Trophoblast cell (in vitro differentiated cells and primary cell): ENCODE measurements at regions not wholly inside any gene's neighbourhood (a gene's known extent, or its start where the extent isn't known, plus 50 kb on each side); places are given as distances from the start of the nearest gene placed in this dataset.

Experiments
- DNase-seq, 2 donors: peaks; one replicate each; pipeline ENCODE4 v3.0.0-alpha.2; 2016
- H2AFZ ChIP-seq: 2 replicates; pipeline ENCODE4 v1.6.1; 2013; ENCODE audit warnings: low read length, moderate library complexity, mild to moderate bottlenecking; ENCODE audit not compliant: insufficient read depth, poor library complexity
- H2AK5ac ChIP-seq: 2 replicates; pipeline ENCODE4 v1.6.1; 2013; ENCODE audit warnings: mild to moderate bottlenecking, low read length
- H2BK120ac ChIP-seq: 2 replicates; pipeline ENCODE4 v1.6.1; 2013; ENCODE audit warnings: low read length, mild to moderate bottlenecking, moderate library complexity; ENCODE audit not compliant: insufficient read depth, poor library complexity
- H2BK12ac ChIP-seq: 2 replicates; pipeline ENCODE4 v1.6.1; 2013; ENCODE audit warnings: mild to moderate bottlenecking, low read length, moderate library complexity
- H2BK5ac ChIP-seq: 2 replicates; pipeline ENCODE4 v1.6.1; 2013; ENCODE audit warnings: low read length, low read depth, moderate library complexity, mild to moderate bottlenecking; ENCODE audit not compliant: poor library complexity
- H3K14ac ChIP-seq: 2 replicates; pipeline ENCODE4 v1.6.1; 2013; ENCODE audit warnings: mild to moderate bottlenecking, low read length
- H3K18ac ChIP-seq: 2 replicates; pipeline ENCODE4 v1.6.1; 2013; ENCODE audit warnings: mild to moderate bottlenecking, low read length
- H3K23ac ChIP-seq: 2 replicates; pipeline ENCODE4 v1.6.1; 2013; ENCODE audit warnings: low read length
- H3K27ac ChIP-seq: 2 replicates; pipeline ENCODE4 v1.5.1; 2013; ENCODE audit warnings: low read depth, mild to moderate bottlenecking, inconsistent platforms, low read length, moderate library complexity
- H3K27me3 ChIP-seq: 2 replicates; pipeline ENCODE4 v1.6.1; 2013; ENCODE audit warnings: inconsistent platforms, mild to moderate bottlenecking, low read length, moderate library complexity; ENCODE audit not compliant: insufficient read depth
- H3K36me3 ChIP-seq, 2 experiments: 1 replicate in 1 of 2; 2 replicates in 1 of 2; pipeline ENCODE4 v1.6.1; 2013; ENCODE audit warnings: low read length in 2 of 2, mild to moderate bottlenecking in 2 of 2, moderate library complexity in 1 of 2; ENCODE audit not compliant: insufficient read depth in 2 of 2, control insufficient read depth in 1 of 2
- H3K4ac ChIP-seq: 2 replicates; pipeline ENCODE4 v1.6.1; 2013; ENCODE audit warnings: low read depth, mild to moderate bottlenecking, low read length, moderate library complexity
- H3K4me1 ChIP-seq, 2 experiments: 1 replicate in 1 of 2; 2 replicates in 1 of 2; pipeline ENCODE4 v1.6.1; 2013; ENCODE audit warnings: low read length in 2 of 2, mild to moderate bottlenecking in 2 of 2, moderate library complexity in 1 of 2; ENCODE audit not compliant: insufficient read depth in 2 of 2, control insufficient read depth in 1 of 2
- H3K4me2 ChIP-seq: 2 replicates; pipeline ENCODE4 v1.6.1; 2013; ENCODE audit warnings: inconsistent platforms, mild to moderate bottlenecking, low read length, moderate library complexity
- H3K4me3 ChIP-seq: 2 replicates; pipeline ENCODE4 v1.5.1; 2013; ENCODE audit warnings: mild to moderate bottlenecking, low read depth, low read length, inconsistent platforms
- H3K79me1 ChIP-seq: one replicate; pipeline ENCODE4 v1.6.1; 2013; ENCODE audit warnings: low read length
- H3K79me2 ChIP-seq: 2 replicates; pipeline ENCODE4 v1.6.1; 2013; ENCODE audit warnings: low read length, mild to moderate bottlenecking; ENCODE audit not compliant: control insufficient read depth, insufficient read depth, poor library complexity
- H3K9ac ChIP-seq: 2 replicates; pipeline ENCODE4 v1.6.1; 2013; ENCODE audit warnings: mild to moderate bottlenecking, low read length
- H3K9me3 ChIP-seq: 2 replicates; pipeline ENCODE4 v1.6.1; 2013; ENCODE audit warnings: low read depth, mild to moderate bottlenecking, control low read depth, inconsistent platforms, low read length; ENCODE audit not compliant: insufficient read depth
- H4K12ac ChIP-seq: 2 replicates; pipeline ENCODE4 v1.6.1; 2013; ENCODE audit warnings: low read depth, mild to moderate bottlenecking, low read length, moderate library complexity
- H4K8ac ChIP-seq: 2 replicates; pipeline ENCODE4 v1.6.1; 2013; ENCODE audit warnings: low read depth, mild to moderate bottlenecking, low read length, moderate library complexity
- H4K91ac ChIP-seq: one replicate; pipeline ENCODE4 v1.6.1; 2013; ENCODE audit warnings: low read depth, mild to moderate bottlenecking, low read length, moderate library complexity
- WGBS: extraction: QIAGEN DNeasy Blood & Tissue Kit; methylation state at CpG from one replicate; pipeline ENCODE4 v1.1.7; 2013; ENCODE audit warnings: missing lambda C conversion rate; ENCODE audit not compliant: insufficient read length, insufficient coverage; ENCODE audit errors: extremely low coverage; 5-methylcytosine and 5-hydroxymethylcytosine counted together

DNA sequence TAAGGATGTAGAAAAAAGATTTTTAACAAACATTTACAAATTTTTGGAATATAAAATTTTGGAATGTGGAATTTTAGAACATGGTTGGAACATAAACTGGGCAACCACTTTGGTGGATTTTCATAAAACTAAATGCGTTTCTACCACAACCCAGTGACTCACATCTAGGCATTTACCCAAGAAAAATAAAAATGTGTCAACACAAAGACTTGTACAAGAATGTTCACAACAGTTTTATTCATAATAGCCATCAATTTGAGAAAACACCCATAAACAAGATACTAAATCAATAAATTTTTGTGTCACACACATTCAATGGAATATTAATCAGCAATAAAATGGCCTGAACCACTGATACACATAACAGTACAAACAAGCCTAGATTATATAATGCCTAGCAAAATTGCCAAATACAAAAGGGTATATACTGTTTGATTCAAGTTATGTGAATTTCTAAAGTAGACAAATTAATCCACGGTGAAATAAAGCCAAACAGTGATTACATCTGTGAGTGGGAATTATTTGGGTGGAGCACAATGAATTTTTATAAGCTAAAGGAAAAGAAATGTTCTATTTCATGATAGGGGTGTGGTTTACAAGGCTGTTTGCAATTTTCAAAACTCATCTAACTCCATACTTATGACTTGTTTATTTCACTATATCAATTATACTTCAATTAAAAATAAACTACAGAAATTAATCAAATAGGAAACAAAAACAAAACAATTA, 415.2 kb upstream of the OR4E1 start:
- Histone ChIP-seq H3K4me2 (no peak overlapping the region), H2AFZ (no peak overlapping the region), H4K91ac (no peak overlapping the region), H2BK12ac (no peak overlapping the region), H2AK5ac (no peak overlapping the region), H3K79me1 (no peaks in the 10 kb centered on the region), H3K36me3 (no peaks in the 10 kb centered on the region), H3K79me2 (no peaks in the 10 kb centered on the region), H3K9ac (no peak overlapping the region), H3K18ac (no peak overlapping the region), H3K23ac (no peak overlapping the region), H2BK120ac (no peak overlapping the region), H2BK5ac (no peak overlapping the region), H3K27ac (no peak overlapping the region), H3K4me3 (no peak overlapping the region), H4K8ac (no peak overlapping the region), H3K4ac (no peak overlapping the region), H4K12ac (no peak overlapping the region), H3K4me1 (no peaks in the 10 kb centered on the region), H3K14ac (no peak overlapping the region), H3K9me3 (no peaks in the 10 kb centered on the region), H3K27me3 (no peaks in the 10 kb centered on the region)
- no peak for DNase-seq
- WGBS: no CpG with 5 or more reads among the region's 2 CpGs

GRCh38 chr14:22086131-22086530, 412.5 kb upstream of the OR4E1 start:
- Histone ChIP-seq H2BK5ac (no peak overlapping the region), H2BK120ac (no peak overlapping the region), H2BK12ac (no peak overlapping the region), H4K8ac (no peak overlapping the region), H3K4me3 (no peak overlapping the region), H3K9me3 (no peaks in the 10 kb centered on the region), H3K27me3 (no peaks in the 10 kb centered on the region), H2AK5ac (no peak overlapping the region), H2AFZ (no peak overlapping the region), H3K27ac (no peak overlapping the region), H3K23ac (no peak overlapping the region), H3K4me2 (no peak overlapping the region), H3K4me1 (no peaks in the 10 kb centered on the region), H3K14ac (no peak overlapping the region), H3K36me3 (no peaks in the 10 kb centered on the region), H3K9ac (no peak overlapping the region), H3K18ac (no peak overlapping the region), H4K91ac (no peak overlapping the region), H3K4ac (no peak overlapping the region), H4K12ac (no peak overlapping the region), H3K79me2 (no peaks in the 10 kb centered on the region), H3K79me1 (no peaks in the 10 kb centered on the region)
- DNase-seq: no peak
- no CpG with 5 or more reads among the region's 1 CpG for WGBS

- DNase-seq: peak; percentile 21 to 87
- Histone ChIP-seq H4K8ac (no peak overlapping the region), H3K18ac (no peak overlapping the region), H4K12ac (no peak overlapping the region), H2AK5ac (no peak overlapping the region), H3K27me3 (no peaks in the 10 kb centered on the region), H3K4me2 (no peak overlapping the region), H3K79me2 (no peaks in the 10 kb centered on the region), H3K4me3 (no peak overlapping the region), H3K79me1 (no peaks in the 10 kb centered on the region), H3K9me3 (no peaks in the 10 kb centered on the region), H2AFZ (no peak overlapping the region), H3K4ac (no peak overlapping the region), H3K36me3 (no peaks in the 10 kb centered on the region), H3K9ac (no peak overlapping the region), H3K14ac (no peak overlapping the region), H2BK120ac (no peak overlapping the region), H3K4me1 (no peaks in the 10 kb centered on the region), H2BK5ac (no peak overlapping the region), H2BK12ac (no peak overlapping the region), H3K23ac (no peak overlapping the region), H4K91ac (no peak overlapping the region), H3K27ac (no peak overlapping the region)
- no CpG with 5 or more reads among the region's 6 CpGs for WGBS
Observed at GRCh38 chr14:22084393-22085281, 411.0 kb upstream of the OR4E1 start.

GRCh38 chr14:22081337-22081736, 407.7 kb upstream of the OR4E1 start:
- H2BK5ac ChIP-seq: no peak overlapping the region
- H3K9me3 ChIP-seq: no peaks in the 10 kb centered on the region
- no CpG with 5 or more reads among the region's 1 CpG for WGBS

More at GRCh38 chr14:22081337-22081736, 407.7 kb upstream of the OR4E1 start:
- Histone ChIP-seq H4K12ac (no peak overlapping the region), H3K79me1 (no peaks in the 10 kb centered on the region), H3K4ac (no peak overlapping the region), H3K79me2 (no peaks in the 10 kb centered on the region), H2BK120ac (no peak overlapping the region), H3K27ac (no peak overlapping the region), H3K4me1 (no peaks in the 10 kb centered on the region), H4K91ac (no peak overlapping the region), H3K23ac (no peak overlapping the region), H3K9ac (no peak overlapping the region), H3K18ac (no peak overlapping the region), H3K27me3 (no peaks in the 10 kb centered on the region), H2BK12ac (no peak overlapping the region), H3K4me3 (no peak overlapping the region), H4K8ac (no peak overlapping the region), H2AFZ (no peak overlapping the region), H3K4me2 (no peak overlapping the region), H2AK5ac (no peak overlapping the region), H3K36me3 (no peaks in the 10 kb centered on the region), H3K14ac (no peak overlapping the region)
- no peak for DNase-seq
